GM23338 (cell line): ENCODE measurements at regions not wholly inside any gene's neighbourhood (a gene's known extent, or its start where the extent isn't known, plus 50 kb on each side); places are given as distances from the start of the nearest gene placed in this dataset.
A peak's percentile ranks its signal among the peaks of the same experiment; 100 is the strongest.

Experiments
- ATAC-seq: fragments of 200-7000 bp; cut with Tn5 transposase; 3 replicates; pipeline ENCODE4 v1.9.1; 2020
- DNase-seq: peaks from one replicate; pipeline ENCODE4 v3.0.0-alpha.2; 2015; ENCODE audit warnings: low spot score
- H2AFZ ChIP-seq: fragments of 200-600 bp; sonication (generic); 2 replicates; pipeline ENCODE4 v1.8.0; 2016; ENCODE audit warnings: antibody characterized with exemption, mild to moderate bottlenecking, moderate library complexity
- H3F3A ChIP-seq: fragments of 200-600 bp; sonication (generic); replicated peaks from 2 replicates; pipeline ENCODE4 v1.8.0; 2017; ENCODE audit warnings: antibody characterized with exemption, mixed run types, low read depth
- H3K27ac ChIP-seq: fragments of 200-600 bp; sonication (generic); 2 replicates; pipeline ENCODE4 v1.6.1; 2016; ENCODE audit warnings: low read depth
- H3K27me3 ChIP-seq: fragments of 200-600 bp; sonication (generic); 2 replicates; pipeline ENCODE4 v1.8.0; 2016; ENCODE audit warnings: mild to moderate bottlenecking, mixed run types, moderate library complexity; ENCODE audit not compliant: insufficient read depth
- H3K36me3 ChIP-seq: fragments of 200-600 bp; sonication (generic); 2 replicates; pipeline ENCODE4 v1.8.0; 2016; ENCODE audit warnings: mild to moderate bottlenecking; ENCODE audit not compliant: insufficient read depth
- H3K4me1 ChIP-seq: fragments of 200-600 bp; sonication (generic); 2 replicates; pipeline ENCODE4 v1.8.0; 2016; ENCODE audit warnings: mild to moderate bottlenecking, moderate library complexity; ENCODE audit not compliant: insufficient read depth
- H3K4me2 ChIP-seq: fragments of 200-600 bp; sonication (generic); 2 replicates; pipeline ENCODE4 v1.7.1; 2017; ENCODE audit warnings: mixed run types
- H3K4me3 ChIP-seq: fragments of 200-600 bp; sonication (generic); 2 replicates; pipeline ENCODE4 v1.6.1; 2016; ENCODE audit warnings: mixed run types
- H3K79me2 ChIP-seq: fragments of 200-600 bp; sonication (generic); replicated peaks from 2 replicates; pipeline ENCODE4 v1.8.0; 2017; ENCODE audit warnings: mild to moderate bottlenecking; ENCODE audit not compliant: insufficient read depth
- H3K9me2 ChIP-seq: fragments of 200-600 bp; sonication (generic); 2 replicates; pipeline ENCODE4 v1.8.0; 2017; ENCODE audit not compliant: insufficient read depth
- H4K20me1 ChIP-seq: fragments of 200-600 bp; sonication (generic); replicated peaks from 2 replicates; pipeline ENCODE4 v1.8.0; 2017; ENCODE audit warnings: mild to moderate bottlenecking; ENCODE audit not compliant: insufficient read depth
- H3K27ac Mint-ChIP-seq: 2 replicates; pipeline ENCODE4 v1.8.0; 2020; ENCODE audit warnings: inconsistent platforms, mild to moderate bottlenecking, moderate library complexity, mixed read lengths
- H3K27me3 Mint-ChIP-seq: 3 replicates; pipeline ENCODE4 v1.8.0; 2022; ENCODE audit warnings: low read depth, mild to moderate bottlenecking, moderate library complexity, mixed read lengths, inconsistent platforms; ENCODE audit not compliant: insufficient read depth, poor library complexity
- H3K36me3 Mint-ChIP-seq: 3 replicates; pipeline ENCODE4 v1.8.0; 2021; ENCODE audit warnings: low read depth, mild to moderate bottlenecking, inconsistent platforms, moderate library complexity, mixed read lengths
- H3K4me1 Mint-ChIP-seq: 3 replicates; pipeline ENCODE4 v1.8.0; 2020; ENCODE audit warnings: mild to moderate bottlenecking, inconsistent platforms, mixed read lengths
- H3K4me3 Mint-ChIP-seq: 3 replicates; pipeline ENCODE4 v1.8.0; 2021; ENCODE audit warnings: moderate library complexity, mild to moderate bottlenecking, inconsistent platforms, mixed read lengths
- H3K9me3 Mint-ChIP-seq: 3 replicates; pipeline ENCODE4 v1.8.0; 2020; ENCODE audit warnings: moderate library complexity, mild to moderate bottlenecking, inconsistent platforms, mixed read lengths
- CREB1 ChIP-seq: fragments of 250-450 bp; sonication (Bioruptor Pico); IDR thresholded peaks from 2 replicates; pipeline ENCODE4 v1.5.0; 2020; ENCODE audit warnings: low read depth, mild to moderate bottlenecking, moderate library complexity
- ETS1 ChIP-seq: IDR thresholded peaks from 2 replicates; pipeline ENCODE4 v1.6.1; 2016; ENCODE audit warnings: antibody characterized with exemption
- EZH2 ChIP-seq: fragments of 200-600 bp; sonication (generic); IDR thresholded peaks from one replicate; pipeline ENCODE4 v1.8.0; 2017; ENCODE audit warnings: antibody characterized with exemption, mild to moderate bottlenecking, low read depth; ENCODE audit not compliant: unreplicated experiment
- POLR2AphosphoS5 ChIP-seq: IDR thresholded peaks from 2 replicates; pipeline ENCODE4 v1.6.1; 2016; ENCODE audit warnings: antibody characterized with exemption, low read depth
- REST ChIP-seq: IDR thresholded peaks from one replicate; pipeline ENCODE4 v1.6.1; 2018; ENCODE audit warnings: antibody characterized with exemption; ENCODE audit not compliant: unreplicated experiment
- ZNF114 ChIP-seq: fragments of 250-450 bp; sonication (Bioruptor Pico); IDR thresholded peaks from 2 replicates; pipeline ENCODE4 v1.5.0; 2020; ENCODE audit warnings: mild to moderate bottlenecking, moderate library complexity
- ZNF331 ChIP-seq: fragments of 250-450 bp; sonication (Bioruptor Pico); IDR thresholded peaks from 2 replicates; pipeline ENCODE4 v1.5.0; 2020; ENCODE audit warnings: low read depth, mild to moderate bottlenecking, moderate library complexity
- ZNF462 ChIP-seq: fragments of 250-450 bp; sonication (Bioruptor Pico); IDR thresholded peaks from 2 replicates; pipeline ENCODE4 v1.5.0; 2020; ENCODE audit warnings: mild to moderate bottlenecking, moderate library complexity

- TF ChIP-seq ZNF462 (CRISPR knock-in tag) (no peak), ZNF114 (CRISPR knock-in tag) (no peak), ETS1 (no peak), ZNF331 (CRISPR knock-in tag) (no peak), EZH2 (no peak), POLR2AphosphoS5 (no peak)
These were observed 122.5 kb upstream of the CDK13 start (continued) for GRCh38 chr7:39827571-39827970.

GRCh38 chr7:39829028-39829427 lies 121.0 kb upstream of the CDK13 start:
- Mint-ChIP-seq H3K27ac (no peak overlapping the region), H3K36me3 (no peaks in the 10 kb centered on the region), H3K4me3 (no peak overlapping the region), H3K4me1 (peaks cover 19% of the 10 kb centered on the region), H3K9me3 (no peaks in the 10 kb centered on the region), H3K27me3 (peaks cover 8% of the 10 kb centered on the region)
- Histone ChIP-seq H3K36me3 (no peaks in the 10 kb centered on the region), H3K9me2 (no peaks in the 10 kb centered on the region), H3K79me2 (no peaks in the 10 kb centered on the region), H3K4me2 (no peak overlapping the region), H3K27me3 (peaks cover 28% of the 10 kb centered on the region), H3K4me1 (peaks cover 17% of the 10 kb centered on the region), H3K27ac (no peak overlapping the region), H2AFZ (peak overlapping the region; percentile 24; the same call in 1 of the 2 replicates), H3F3A (no peaks in the 10 kb centered on the region), H4K20me1 (no peaks in the 10 kb centered on the region), H3K4me3 (no peak overlapping the region)
- ATAC-seq (no peak; the same call in 2 of the 3 replicates), DNase-seq (peak; percentile 6)
- no peak for TF ChIP-seq REST
- no peak for TF ChIP-seq CREB1 (CRISPR knock-in tag)
